A673 (cell line): ENCODE measurements at regions not wholly inside any gene's neighbourhood (a gene's known extent, or its start where the extent isn't known, plus 50 kb on each side); places are given as distances from the start of the nearest gene placed in this dataset.

Source experiments
- BruUV-seq: library from RNA; stranded (reverse); fragments of 400-500 nt; replicated peaks from 2 replicates; lab custom pipeline; 2021; lab: Mats Ljungman, UMichigan
- CTCF ChIA-PET: fragments of 300-600 bp; sonication (Branson Sonifier 250); formaldehyde crosslinking; loops from one replicate; lab custom pipeline; 2022; ENCODE audit warnings: antibody characterized with exemption; lab: Charles Lee
- POLR2A ChIA-PET: fragments of 300-600 bp; sonication (Branson Sonifier 250); formaldehyde crosslinking; loops from one replicate; lab custom pipeline; 2022; ENCODE audit warnings: antibody characterized with exemption; ENCODE audit not compliant: low non-redundant PET; lab: Charles Lee
- DNase-seq: peaks from one replicate; pipeline ENCODE4 v3.0.0-alpha.2; 2015; ENCODE audit warnings: low spot score
- H3K27ac ChIP-seq: fragments of 200-600 bp; sonication (generic); 2 replicates; pipeline ENCODE4 v1.5.1; 2016; ENCODE audit warnings: mixed run types, low read depth, mild to moderate bottlenecking, mixed read lengths, antibody characterized with exemption, low read length; ENCODE audit not compliant: poor library complexity, severe bottlenecking
- H3K27me3 ChIP-seq: fragments of 200-600 bp; sonication (generic); replicated peaks from 2 replicates; pipeline ENCODE4 v1.6.1; 2017; ENCODE audit warnings: mixed run types, low read depth, mild to moderate bottlenecking, mixed read lengths, antibody characterized with exemption, low read length; ENCODE audit not compliant: insufficient read depth, poor library complexity
- H3K36me3 ChIP-seq: fragments of 200-600 bp; sonication (generic); 2 replicates; pipeline ENCODE4 v1.6.1; 2016; ENCODE audit warnings: mixed run types, mild to moderate bottlenecking, mixed read lengths, antibody characterized with exemption, low read length; ENCODE audit not compliant: insufficient read depth, poor library complexity, severe bottlenecking
- H3K4me1 ChIP-seq: fragments of 200-600 bp; sonication (generic); 2 replicates; pipeline ENCODE4 v1.6.1; 2017; ENCODE audit warnings: mixed run types, mild to moderate bottlenecking, mixed read lengths, antibody characterized with exemption, low read length; ENCODE audit not compliant: insufficient read depth, poor library complexity, severe bottlenecking
- H3K4me3 ChIP-seq: fragments of 200-600 bp; sonication (generic); 2 replicates; pipeline ENCODE4 v1.5.1; 2016; ENCODE audit warnings: low read depth, mixed run types, mild to moderate bottlenecking, mixed read lengths, low read length; ENCODE audit not compliant: poor library complexity, severe bottlenecking
- H3K9me3 ChIP-seq: fragments of 200-600 bp; sonication (generic); 2 replicates; pipeline ENCODE4 v1.6.1; 2016; ENCODE audit warnings: mixed run types, low read depth, mild to moderate bottlenecking, mixed read lengths, antibody characterized with exemption, low read length; ENCODE audit not compliant: poor library complexity, severe bottlenecking
- CTCF ChIP-seq: fragments of 300-800, 200-600 bp; sonication (generic); conservative IDR thresholded peaks from 2 replicates; pipeline ENCODE4 v1.5.1; 2017; ENCODE audit warnings: low read depth, mild to moderate bottlenecking, antibody characterized with exemption, low read length, moderate library complexity, mixed read lengths
- EZH2 ChIP-seq: fragments of 200-600 bp; sonication (generic); IDR thresholded peaks from 2 replicates; pipeline ENCODE4 v1.6.1; 2017; ENCODE audit warnings: borderline replicate concordance, low read depth, mild to moderate bottlenecking, mixed read lengths, antibody characterized with exemption, low read length; ENCODE audit not compliant: poor library complexity, severe bottlenecking
- intact Hi-C: fragments of 100-400 bp; cut with micrococcal nuclease; formaldehyde crosslinking; loops from one replicate; pipeline ENCODE4 v1.10.0; 2022; ENCODE audit not compliant: unreplicated experiment

GRCh38 chr4:115671581-115671980, 558.2 kb upstream of the NDST4 start:
- Histone ChIP-seq H3K9me3 (no peaks in the 10 kb centered on the region), H3K27ac (no peak overlapping the region), H3K36me3 (no peaks in the 10 kb centered on the region), H3K4me3 (peak overlapping the region; percentile 11), H3K27me3 (no peaks in the 10 kb centered on the region), H3K4me1 (peaks cover 62% of the 10 kb centered on the region)
- intact Hi-C loops = no loop called here
- no peak for DNase-seq
- ChIA-PET POLR2A (no interaction called here), CTCF (no interaction called here)
- no peak for TF ChIP-seq EZH2
- TF ChIP-seq CTCF = no peak
- BruUV-seq = no TSS peak

- no peak for TF ChIP-seq CTCF
- TF ChIP-seq EZH2 = no peak
- no TSS peak for BruUV-seq
- no peak for DNase-seq
- no peaks in the 10 kb centered on the region for H3K9me3 ChIP-seq
- H3K36me3 ChIP-seq = no peaks in the 10 kb centered on the region
- H3K27ac ChIP-seq = no peak overlapping the region
- intact Hi-C loops = no loop called here
- POLR2A ChIA-PET = no interaction called here
- peak overlapping the region; percentile 11 for H3K4me3 ChIP-seq
- CTCF ChIA-PET = no interaction called here
- H3K27me3 ChIP-seq = no peaks in the 10 kb centered on the region
- H3K4me1 ChIP-seq = peaks cover 62% of the 10 kb centered on the region
These were observed 557.5 kb upstream of the NDST4 start for GRCh38 chr4:115670930-115671329.

- intact Hi-C loops = no loop called here
- DNase-seq = peak; percentile 95
- H3K4me3 ChIP-seq = no peak overlapping the region
- no peaks in the 10 kb centered on the region for H3K36me3 ChIP-seq
- ChIA-PET POLR2A (no interaction called here), CTCF (no interaction called here)
- H3K27me3 ChIP-seq = no peaks in the 10 kb centered on the region
- TF ChIP-seq EZH2 (no peak), CTCF (no peak)
- peak overlapping the region; percentile 47 for H3K27ac ChIP-seq
- H3K9me3 ChIP-seq = no peaks in the 10 kb centered on the region
- peaks cover 45% of the 10 kb centered on the region for H3K4me1 ChIP-seq
- no TSS peak for BruUV-seq
These were observed 555.0 kb upstream of the NDST4 start for GRCh38 chr4:115668396-115668795.
